GM18870 (cell line): ENCODE measurements at regions not wholly inside any gene's neighbourhood (a gene's known extent, or its start where the extent isn't known, plus 50 kb on each side); places are given as distances from the start of the nearest gene placed in this dataset.
"Not testable (repeated sequence)": the region's sequence is repeated elsewhere in the genome, so short reads cannot be mapped to it uniquely, and the experiment has no call there.

ENCODE experiments used
- ATAC-seq: cut with Tn5 transposase; IDR thresholded peaks from one replicate; pipeline ENCODE4 v1.9.1; 2021; ENCODE audit warnings: moderate library complexity; ENCODE audit not compliant: unreplicated experiment

DNA sequence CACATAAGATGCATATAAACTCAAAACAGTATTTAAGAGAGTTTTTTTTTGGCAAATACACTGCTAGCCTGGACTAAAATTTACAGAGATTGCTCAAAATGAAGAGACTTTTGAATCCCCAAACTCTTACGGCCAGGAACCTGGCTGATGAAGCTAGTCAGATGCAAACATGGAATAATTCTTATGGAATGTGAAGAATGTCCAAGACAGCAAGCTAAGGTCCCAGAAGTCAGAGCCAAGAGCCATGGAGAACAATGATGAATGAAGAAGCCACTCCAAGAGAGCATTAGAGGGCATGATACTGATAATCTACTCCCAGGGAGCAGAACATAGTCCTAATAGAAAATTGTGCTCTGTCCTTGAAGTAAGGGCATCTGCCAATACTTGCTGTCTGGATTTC is 705.5 kb downstream of the DIPK2A start:
- no peak for ATAC-seq

DNA sequence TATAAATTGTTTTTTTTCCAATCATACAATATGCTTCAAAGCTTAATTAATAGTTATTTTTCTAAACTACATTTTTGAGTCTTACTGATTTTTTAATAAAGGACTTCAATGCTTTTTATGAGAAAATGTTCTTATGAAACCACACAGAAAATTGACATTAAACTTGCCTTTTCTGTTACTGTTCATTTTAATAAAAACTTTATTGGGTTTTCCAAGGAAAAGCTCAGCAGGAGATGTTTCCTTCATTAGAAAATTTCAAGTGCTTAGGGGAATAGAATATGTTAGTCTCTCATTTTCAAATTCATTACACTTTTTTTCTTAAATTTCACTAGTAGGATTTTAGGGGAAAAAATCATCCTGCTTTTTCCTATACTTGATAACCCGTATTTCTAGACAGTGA is 711.4 kb downstream of the DIPK2A start:
- ATAC-seq = no peak

DNA sequence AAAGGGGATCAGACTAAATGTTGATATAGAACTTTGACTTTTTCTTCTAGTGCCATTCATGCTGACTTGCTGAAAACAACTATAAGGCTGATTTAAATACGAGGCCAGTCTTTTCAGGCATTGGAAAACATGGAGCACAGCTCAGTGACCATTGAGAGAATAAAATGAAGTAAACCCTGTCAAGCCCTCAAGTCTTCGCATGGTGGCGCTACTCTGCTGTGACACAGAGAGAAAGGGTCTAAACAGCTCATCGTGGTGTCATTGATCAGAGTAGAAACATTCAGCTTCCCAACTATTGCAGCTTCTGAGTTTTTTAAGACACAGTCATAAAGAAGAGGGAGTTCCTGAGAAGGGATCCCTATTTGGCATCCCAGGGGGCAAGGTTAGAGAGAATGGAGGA is 716.2 kb downstream of the DIPK2A start:
- no peak for ATAC-seq

DNA sequence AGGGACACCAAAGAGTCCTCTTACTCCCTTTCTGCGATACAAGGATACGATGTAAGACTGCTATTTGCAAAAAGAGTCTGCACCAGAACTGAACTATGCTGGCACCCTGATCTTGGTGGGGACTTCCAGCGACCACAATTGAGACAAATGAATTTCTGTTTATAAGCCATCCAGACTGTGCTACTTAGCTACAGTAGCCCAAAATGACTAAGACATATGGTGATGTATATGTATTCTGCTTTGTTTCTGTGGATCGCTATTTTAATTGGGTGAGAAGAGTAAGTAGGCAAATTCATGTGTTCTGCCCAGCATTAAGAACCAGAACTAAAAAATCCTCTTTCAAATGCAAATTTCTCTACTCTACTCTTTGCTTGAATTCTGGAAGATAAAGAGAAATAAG is 720.9 kb downstream of the DIPK2A start:
- no peak for ATAC-seq

DNA sequence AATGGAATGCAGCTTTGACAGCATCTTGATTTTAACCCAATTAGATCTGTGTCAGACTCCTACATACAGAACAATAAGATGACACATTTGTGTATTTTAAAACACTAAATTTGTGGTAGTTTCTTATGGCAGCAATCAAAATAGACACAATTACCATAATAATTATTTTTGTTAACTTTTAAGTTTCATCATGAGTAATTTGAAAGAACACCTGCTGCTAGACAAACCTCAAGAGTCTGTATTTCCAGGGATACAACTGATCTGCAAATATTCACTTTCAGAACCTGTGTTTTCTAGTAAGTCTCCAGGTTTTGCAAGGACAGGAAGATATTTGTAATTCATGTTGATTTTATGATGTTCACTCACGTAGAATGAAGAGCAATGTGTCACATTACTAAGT is 736.8 kb downstream of the DIPK2A start:
- ATAC-seq = no peak

DNA sequence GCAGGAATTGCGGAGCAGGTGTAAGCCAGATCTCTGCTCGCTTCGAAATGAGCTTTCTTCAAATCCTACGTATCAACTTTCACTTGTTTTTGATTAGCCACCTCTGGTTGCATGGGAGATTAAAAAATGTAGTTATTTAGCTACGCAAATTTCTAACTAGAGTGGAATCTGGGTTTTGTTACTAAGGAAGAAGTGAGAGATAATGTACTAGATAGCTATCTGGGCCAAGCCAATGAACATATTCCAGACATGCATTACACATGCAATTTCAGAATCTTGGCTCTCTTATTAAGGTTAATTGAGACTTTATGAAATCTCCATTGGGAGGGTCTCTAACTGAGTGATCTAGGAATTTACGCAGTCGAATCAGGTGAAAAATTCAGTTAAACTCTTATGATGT is 765.7 kb downstream of the DIPK2A start:
- no peak for ATAC-seq

DNA sequence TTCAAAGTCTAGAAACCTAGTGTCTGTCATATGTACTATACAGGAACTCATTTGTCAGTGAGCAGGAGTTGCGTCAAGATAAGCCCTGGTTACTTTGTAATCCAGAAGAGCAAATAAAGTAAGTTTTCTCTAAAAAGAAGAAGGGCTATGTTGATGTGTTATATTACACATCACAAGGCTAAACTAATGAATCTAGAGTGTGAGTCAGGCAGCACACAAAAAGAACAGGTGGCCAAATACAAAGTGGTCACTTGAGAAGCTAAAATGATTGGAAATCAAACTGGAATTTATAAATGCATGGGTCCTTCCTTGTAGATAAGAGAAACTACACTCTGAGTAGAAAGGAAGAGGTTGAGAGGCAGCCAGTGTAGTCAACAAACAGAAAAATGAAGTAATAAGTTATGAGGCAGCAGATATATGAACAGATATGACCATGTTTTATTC is 771.6 kb downstream of the DIPK2A start:
- ATAC-seq = no peak

DNA sequence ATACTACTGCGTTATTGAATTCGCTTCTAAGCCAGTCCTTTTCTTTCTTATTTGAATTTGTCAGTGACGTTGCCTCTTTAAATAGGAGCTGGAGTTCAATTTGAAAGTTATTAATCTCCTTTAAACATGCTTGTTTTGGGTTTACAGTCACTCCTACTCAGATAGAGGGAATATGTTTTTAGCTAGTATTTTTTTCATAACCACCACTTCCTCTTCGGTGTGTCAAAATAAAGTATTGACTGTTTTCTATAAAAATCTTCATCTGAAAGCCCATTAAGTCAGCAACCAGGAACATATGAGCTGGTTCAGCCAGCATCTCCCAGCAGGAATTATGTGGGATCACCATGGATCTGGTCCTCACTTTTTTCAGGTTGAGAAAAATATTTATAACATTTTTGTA is 772.9 kb downstream of the DIPK2A start:
- ATAC-seq = no peak

DNA sequence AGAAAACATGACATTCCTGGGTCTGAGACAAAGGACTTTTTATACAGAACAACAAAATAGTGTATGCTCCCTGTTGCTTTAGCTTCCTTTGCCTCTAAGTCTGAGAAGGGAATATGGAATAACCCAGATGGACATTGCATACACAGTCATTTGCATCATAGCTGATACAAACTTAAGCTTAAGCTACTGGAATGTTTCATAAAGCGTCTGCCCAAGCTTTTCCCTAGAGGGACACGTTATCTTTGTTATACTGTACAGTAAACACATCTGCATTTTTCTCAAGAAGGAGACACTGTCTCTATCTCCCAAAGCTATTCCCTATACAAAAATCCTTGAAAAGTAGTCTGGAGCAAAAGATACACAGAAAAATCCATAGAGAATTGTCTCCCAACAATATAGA is 775.0 kb downstream of the DIPK2A start:
- ATAC-seq = no peak

DNA sequence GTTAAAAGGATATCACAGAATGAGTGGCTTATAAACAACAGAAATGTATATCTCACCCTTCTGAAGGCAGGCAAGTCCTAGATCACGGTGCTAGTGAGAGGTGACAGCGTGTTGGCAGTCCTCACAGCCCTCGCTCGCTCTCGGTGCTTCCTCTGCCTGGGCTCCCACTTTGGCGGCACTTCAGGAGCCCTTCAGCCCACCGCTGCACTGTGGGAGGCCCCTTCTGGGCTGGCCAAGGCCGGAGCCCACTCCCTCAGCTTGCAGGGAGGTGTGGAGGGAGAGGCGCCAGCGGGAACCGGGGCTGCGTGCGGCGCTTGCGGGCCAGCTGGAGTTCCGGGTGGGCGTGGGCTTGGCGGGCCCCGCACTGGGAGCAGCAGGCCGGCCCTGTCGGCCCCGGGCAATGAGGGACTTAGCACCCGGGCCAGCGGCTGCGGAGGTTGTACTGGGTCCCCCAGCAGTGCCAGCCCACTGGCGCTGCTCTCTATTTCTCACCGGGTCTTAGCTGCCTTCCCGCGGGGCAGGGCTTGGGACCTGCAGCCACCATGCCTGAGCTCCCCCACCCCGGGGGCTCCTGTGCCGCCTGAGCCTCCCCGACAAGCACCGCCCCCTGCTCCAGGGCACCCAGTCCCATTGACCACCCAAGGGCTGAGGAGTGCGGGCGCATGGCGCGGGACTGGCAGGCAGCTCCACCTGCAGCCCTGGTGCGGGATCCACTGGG is 778.1 kb downstream of the DIPK2A start:
- not testable (repeated sequence) for ATAC-seq

DNA sequence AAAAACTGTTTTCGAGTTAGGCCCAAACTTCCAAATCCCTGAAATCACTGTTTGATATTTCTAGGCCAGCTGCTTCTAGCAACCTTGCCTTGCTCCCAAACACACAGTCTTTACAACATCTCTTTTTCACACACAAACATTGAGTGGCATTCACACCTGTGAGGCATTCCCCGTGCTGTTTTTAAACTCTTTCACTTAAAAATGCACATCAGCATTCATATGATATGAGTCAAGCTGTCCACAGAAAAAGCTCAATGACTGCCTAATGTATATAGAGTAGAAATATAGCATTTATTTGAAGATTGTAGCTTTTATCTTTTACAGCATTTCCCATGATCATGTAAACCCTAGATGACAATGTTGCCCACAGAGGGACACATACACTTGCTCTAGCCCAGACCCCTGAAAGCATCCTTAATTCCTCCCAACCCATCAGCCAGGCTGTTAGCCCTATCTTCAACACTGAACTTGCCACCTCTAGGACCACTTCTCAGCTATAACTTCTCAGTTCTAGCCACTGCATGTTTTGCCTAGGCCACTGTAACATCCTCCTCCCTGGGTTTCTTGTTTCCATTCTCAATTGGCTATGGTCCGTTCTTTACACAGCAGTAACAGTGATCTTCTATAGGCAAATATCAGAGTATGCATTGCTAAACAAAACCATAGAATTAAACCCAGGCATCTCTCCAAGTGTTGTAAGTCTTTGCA is 782.6 kb downstream of the DIPK2A start:
- ATAC-seq = no peak

DNA sequence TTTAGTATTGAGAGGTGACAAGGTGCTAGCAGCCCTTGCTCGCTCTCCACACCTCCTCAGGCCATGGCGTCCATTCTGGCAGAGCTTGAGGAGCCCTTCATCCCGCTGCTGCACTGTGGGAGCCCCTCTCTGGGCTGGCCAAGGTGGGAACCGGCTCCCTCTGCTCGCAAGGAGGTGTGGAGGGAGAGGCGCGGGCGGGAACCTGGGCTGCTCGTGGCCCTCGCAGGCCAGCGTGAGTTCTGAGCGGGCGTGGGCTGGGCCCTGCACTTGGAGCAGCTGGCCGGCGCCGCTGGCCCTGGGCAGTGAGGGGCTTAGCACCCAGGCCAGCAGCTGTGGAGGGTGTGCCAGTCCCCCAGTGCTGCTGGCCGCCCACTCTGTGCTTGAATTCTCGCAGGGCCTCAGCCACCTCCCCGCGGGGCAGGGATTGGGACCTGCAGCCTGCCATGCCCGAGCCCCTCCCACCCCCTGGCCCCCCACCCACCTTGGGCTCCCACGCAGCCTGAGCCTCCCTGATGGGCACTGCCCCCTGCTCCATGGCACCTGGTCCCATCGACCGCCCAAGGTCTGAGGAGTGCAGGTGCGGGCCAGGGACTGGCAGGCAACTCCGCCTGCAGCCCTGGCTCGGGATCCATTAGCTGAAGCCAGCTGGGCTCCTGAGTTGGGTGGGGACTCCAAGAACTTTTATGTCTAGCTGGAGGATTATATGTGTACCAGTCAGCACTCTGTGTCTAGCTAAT is 785.2 kb downstream of the DIPK2A start:
- ATAC-seq = no peak

DNA sequence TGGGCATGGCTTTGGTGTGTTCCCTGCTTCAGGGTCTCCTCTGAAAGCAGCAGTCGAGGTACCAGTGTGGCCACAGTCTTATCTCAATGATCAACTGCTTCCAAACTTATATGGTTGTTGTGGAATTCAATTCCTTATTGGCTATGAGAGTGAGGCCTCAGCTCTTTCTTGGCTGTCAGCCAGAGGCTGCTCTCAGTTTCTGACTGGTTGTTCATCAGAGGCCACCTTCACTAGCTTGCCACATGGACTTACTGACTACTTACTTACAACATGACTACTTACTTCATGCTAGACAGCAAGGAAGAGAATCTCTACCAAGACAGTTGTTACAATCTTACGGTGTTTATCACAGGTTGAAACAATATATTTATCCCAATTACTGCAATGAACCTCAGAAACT is 789.2 kb downstream of the DIPK2A start:
- no peak for ATAC-seq

DNA sequence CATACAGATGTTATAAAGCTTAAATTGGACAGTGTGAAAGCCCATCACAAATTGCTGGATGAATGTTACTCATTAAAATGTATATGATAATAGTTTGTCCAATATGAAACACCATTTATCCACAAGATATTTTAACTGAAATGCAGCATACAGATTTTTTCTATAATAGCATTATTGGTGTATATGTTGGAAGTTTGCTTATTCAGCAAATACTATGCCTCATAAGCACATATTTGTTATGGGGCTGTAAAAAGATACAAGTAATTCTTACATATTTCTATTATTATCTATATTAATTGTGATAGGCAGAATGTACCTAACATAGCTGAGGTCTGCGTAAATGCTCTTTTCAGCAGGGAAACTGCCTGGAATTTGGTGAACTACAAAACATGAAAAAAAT is 790.5 kb downstream of the DIPK2A start:
- no peak for ATAC-seq

DNA sequence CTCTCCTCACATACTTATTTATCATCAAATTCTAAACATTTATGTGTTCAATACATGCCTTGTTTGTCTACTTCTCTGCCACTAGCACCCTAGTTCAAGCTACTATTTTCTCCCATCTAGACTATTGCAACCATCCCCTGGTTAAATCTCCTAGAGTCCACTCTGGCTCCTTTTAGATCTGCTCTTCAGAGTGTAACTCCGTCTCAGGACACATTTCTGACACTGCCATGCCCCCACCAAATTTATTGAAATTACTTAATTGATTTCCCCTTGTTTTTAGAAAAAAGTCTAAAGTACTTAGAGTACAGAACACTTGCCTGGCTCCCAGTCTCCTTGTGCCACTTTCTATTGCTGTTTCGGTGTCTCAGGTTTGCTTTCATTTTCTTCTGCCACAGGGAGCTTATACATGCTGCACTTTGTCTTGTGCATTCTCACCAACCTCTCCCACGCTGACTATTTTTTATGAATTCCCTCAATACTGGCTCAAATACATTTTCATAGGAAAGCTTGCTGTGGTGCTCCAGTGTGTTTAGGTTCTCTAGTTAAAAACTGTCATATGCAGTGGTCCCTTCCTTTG is 792.3 kb downstream of the DIPK2A start:
- ATAC-seq = peak; percentile 96

DNA sequence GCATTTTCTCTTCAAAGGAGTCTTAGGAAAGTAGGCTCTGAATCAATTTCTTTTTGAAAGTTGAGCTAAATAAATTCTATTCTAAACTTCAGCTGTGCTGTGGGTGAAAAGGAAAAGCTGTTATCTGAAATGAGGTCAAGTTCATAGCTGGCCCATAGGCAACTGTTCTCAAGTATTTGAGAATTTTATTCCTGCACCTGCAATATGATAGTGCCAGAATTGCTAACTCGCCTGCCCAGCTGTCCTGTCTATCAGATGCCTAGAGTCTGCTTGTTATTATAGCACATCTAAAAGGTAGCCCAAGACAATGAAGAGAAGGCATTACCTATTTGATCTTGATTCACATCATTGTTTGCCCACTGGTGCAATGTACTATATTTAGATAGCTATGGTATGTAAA is 798.7 kb downstream of the DIPK2A start:
- no peak for ATAC-seq

DNA sequence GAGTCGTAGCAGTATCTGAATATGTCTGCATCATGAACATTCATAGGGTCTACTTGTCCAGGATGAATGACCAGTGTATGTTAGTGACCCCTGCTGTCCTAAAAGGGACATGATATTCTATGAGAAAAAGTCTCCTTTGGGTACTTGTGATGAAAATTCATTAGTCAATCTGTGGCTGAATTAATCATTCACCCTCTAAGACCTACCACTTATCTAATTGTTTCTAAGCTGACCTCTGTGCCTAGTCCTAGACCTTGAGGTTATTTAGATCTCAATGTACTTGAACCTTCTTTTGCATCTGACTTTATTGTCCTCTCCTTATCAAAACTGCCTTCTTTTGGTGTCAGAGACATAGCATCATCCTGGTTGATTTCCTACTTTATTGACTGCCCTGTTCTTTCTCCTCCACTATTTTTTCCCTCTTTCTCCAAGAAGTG is 799.3 kb downstream of the DIPK2A start:
- no peak for ATAC-seq

DNA sequence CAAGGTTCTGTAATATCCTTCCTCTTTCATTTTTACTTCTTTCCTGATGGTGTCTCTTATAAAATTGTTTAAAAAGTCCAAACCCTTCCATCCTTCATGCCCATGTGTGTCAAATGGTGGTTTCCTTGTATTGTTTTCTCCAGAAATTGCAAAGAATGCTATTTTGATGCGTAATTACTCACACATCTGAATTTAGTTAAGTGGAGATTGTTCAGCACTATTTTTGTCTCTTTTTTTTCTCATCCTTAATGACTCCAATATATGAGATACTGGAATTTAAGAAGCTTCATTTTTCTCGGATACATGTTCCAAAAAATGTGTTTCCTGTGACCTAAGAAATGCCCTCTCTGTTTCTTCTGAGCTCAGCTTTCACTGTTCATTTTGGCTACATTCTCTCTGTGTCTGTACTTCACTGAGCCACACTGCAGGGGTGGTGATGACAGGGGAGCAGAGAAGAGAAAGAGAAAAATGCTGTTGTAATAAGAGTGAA is 799.8 kb downstream of the DIPK2A start:
- no peak for ATAC-seq

DNA sequence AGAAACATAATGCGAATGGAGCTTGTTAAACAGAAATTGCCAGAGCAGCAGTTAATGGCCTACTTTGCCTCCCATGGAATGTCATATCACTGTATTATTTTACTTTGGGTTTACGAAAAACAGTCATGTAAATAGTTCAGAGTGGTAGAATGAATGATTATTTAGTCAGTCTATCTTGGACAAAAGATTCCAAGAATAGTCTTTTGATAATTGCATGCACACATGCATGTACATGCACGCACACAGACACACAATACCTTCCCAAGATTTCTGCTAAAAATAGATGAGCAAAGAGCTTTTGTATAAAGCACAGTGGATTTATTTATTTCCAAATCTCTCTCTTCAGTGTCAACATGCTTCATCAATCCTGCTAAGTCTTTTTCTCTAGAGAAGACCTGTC is 800.7 kb downstream of the DIPK2A start:
- ATAC-seq = no peak

DNA sequence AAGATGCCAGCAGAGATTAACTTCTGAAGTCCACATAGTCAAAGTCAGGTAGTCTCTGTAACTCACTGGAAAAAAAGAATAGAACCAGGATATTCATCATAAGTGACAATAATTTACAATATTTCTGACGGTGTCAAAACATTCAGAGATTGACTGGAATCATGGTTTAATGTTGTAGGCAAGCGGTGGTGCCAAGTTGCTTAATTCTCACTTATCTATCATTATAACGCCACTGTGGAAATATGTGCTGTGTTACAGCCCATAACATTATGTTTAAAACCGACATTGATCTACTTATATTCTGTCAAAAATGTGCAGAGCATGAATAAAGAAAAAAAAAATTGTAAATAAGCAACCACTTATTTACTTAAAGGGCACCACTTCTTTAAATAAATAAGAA is 801.7 kb downstream of the DIPK2A start:
- ATAC-seq = no peak

DNA sequence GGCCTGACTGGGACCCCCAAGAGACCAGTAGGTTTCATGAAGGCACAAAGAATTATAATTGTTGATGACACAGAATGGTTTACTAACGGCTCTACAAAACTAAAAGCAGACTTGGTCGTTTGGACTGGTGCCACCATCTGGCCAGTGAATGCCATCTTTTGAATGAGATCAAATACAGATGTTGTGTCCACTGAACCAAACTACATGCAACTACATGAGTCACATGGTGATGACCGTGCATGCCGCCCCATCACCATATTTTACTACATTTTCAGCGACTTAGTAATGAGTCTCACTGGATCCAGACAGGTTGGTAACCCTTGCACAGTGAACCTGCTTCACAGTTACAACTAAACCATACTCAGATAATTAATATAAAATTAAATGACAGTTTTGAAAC is 803.3 kb downstream of the DIPK2A start:
- no peak for ATAC-seq
